NCI-H82 (cell line): ENCODE measurements at regions not wholly inside any gene's neighbourhood (a gene's known extent, or its start where the extent isn't known, plus 50 kb on each side); places are given as distances from the start of the nearest gene placed in this dataset.

Experiments used
- DNase-seq: peaks from one replicate; lab custom pipeline; 2025; lab: John Stamatoyannopoulos, UW

DNA sequence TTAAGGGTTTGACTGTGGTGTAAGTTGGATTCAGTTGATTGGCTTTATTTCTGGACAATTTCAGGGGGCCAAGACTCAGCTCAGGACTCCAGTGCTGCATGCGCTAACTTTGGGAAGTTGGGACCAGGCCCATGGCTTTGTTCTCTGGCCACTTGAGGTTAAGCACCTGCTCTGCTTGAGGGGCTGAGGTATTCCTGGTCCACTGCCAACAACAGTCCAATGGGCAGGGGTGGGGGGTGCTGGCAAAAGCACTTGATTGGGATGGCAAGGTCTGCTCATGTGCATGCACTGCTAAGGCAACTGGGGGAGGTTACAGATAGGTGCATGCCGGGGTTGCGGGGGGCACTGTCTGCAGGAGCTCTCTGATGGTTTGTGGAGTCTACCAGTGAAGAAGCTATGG lies 52.6 kb upstream of the ASB17 start:
- DNase-seq, result no peak

DNA sequence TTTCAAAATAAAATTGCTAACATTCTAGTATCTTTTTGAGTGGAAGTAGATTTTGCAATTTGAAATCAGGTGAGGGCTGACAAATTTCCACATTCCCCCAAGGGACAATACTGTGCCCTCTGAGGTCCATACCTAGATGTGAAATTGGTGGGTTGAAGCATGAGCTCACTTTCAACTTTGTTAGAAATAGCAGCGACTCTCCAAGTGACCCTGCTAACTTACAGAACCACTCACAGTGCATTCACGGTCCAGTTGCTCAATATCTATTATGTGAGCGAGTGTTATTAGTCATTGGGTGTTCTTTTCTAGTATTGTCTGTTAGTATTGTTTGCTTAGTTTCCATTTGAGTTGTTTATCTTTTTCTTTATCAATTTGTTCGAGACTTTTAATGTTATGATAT lies 53.6 kb upstream of the ASB17 start:
- DNase-seq, result no peak

DNA sequence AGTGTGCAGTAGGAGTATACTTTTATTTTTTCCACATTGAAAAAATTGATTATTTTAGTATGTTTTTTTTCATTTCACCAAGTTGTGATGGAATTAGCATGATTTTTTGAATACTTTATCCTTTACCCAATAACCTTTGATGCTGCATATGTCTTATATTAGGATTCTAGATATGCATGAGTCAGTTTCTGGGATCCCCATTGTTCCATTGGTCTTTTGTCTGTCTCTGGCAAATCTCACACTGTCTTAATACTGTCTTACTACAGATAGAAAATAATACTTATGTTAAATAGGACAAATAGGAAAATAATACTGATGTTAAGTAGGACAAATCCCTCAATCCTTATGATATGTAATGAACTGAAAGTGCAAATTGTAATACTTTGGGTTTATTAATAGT lies 54.3 kb upstream of the ASB17 start:
- no peak for DNase-seq

DNA sequence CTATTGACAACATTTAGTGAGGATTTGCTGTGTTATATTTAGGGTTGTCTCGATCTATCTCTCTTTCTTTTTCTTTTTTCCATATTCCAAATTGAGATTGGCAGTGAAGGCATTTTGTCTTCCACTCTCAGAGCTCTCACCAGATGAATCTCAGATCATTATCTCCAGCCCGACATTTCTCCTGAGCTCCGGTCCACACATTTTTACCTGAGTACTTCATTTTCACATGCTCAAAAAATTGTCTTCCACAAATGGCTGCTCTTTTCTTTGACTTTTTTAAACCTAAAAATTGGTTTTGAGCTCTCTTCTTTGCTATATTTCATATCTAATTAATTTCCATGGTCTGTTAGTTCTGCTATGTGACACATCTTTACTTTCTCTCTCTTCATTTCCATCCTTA lies 56.9 kb upstream of the ASB17 start:
- no peak for DNase-seq

DNA sequence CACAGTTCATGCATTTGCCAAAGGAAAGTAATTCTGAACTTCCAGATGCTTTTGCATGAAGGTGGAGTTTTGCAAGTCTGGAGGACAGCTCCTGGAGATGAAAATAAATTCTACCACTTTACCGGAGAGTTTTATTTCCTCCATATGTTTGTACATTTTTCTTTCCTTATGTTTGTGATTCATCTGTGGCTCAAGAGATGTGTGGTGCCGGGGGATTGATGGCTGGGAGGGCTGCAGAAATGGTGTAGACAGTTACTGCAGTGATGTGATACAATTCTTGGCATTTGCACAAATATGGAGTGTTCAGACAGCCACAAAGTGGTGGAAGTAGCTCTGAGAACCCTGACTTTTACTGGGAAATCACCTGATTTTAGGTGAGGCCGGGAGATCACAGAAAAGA lies 58.5 kb upstream of the ASB17 start:
- no peak for DNase-seq

DNA sequence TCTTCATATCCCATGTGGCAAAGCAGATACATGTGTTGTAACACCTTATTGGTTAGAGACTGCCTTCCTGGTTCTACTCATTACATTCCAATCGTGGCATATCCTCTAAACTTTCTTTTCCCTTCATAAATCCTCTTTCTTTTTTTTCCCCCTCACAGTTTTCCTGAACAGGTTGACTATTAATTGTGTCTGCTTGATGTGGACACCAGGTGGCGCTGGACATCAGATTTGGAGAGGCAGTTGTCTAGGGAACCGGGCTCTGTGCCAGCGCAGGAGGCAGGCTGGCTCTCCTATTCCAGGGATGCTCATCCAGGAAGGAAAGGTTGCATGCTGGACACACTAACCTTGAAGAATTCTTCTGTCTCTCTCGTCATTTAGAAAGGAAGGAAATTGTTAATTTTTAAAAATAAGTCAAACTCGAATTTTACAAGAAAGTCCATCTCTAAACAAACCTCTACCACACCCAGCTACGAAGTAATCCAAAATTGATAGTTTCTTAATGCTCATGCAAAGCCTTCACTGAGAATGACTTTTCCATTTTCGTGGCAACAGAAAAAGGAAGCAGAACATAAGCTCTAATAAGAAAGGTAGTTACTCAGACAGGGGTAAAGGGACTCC lies 59.4 kb upstream of the ASB17 start:
- DNase-seq, result peak; percentile 94

DNA sequence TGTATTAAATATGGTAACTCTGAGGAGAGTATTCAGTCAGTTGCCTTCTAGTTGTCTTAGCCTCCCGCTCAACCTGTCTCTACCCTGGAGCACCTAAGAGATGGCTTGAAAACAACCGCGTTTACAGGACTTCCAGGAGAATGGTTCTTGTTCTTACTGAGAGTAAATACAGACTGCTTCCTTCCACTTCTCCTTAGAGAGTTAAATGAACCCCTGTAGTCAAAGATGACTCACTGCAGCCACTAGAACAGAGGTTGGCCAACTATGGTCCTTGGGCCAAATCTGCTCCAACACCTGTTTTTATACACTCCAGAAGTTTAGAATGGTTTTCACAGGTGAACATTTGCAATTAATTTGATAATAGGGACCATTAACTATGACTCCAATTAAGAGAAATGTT lies 60.1 kb upstream of the ASB17 start:
- no peak for DNase-seq

DNA sequence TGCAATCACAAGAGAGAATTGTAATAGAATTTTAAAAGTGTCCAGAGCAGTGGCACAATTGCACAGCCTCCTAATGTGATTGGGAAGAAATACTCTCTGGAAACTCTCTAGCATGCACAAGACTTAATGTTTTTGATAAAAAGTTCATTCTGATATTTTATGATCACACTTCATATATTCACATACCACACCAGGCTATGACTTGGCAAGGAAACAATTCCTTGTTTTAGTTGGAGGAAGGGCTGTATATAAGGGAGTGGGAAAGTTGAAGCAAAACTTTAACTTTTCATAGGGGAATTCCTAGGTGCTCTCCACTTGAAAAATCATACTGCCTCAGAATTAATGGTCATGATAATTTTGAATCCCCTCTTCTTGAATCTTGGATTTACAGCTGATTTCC lies 61.5 kb upstream of the ASB17 start:
- no peak for DNase-seq

DNA sequence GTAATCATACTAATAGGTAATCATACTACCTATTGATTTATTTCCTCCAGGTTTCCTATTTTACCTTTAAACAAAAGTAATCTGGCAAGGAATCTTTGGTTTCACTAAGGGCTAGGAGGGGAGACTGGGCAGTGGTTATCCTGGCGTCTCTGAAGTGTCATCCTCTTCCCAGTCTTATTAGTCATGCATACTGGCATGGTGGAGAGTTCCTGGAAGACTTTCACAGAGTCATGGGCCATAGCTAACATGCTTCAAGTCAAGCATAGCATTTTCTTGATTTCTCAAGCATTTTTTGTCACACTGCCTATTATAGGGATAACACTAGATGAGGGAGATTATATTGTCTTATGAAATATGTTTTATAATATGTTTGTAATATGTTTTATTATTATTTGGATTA lies 64.0 kb upstream of the ASB17 start:
- DNase-seq, result no peak

DNA sequence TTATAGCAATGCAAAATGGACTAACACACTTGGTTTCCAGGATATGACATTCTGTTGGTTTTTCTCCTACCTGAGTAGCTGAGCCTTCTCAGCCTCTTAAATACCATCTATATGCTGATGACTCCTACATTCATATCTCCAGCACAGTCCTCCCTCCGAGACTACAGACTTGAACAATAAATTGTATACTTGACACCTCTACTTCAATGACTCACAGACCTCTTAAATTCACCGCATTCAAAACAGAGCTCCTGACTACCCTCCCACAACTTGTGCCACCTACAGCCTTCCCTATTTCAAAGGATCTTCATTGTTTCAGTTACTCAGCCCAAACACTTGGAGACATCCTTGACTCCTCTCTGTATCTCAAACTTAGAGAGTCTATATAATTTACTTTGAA lies 66.8 kb upstream of the ASB17 start:
- no peak for DNase-seq

DNA sequence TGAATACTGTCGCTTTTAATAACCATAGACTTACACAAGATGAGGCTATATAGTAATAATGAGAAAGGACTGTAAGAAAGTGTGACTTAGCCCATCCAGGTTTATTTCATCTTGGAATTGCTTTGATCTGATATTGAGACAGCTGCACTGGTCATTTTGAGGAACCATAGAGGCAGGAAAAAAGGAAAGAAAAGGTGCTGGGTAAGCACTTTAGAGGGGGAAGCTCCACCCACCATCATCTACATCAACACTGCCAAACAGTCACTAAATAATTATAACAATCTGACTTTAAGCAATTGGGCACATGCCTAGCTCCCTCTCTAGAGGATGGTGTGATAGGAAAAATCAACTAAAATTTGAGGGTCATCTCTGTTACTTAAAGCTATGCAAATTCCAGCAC lies 70.6 kb upstream of the ST6GALNAC3 start:
- no peak for DNase-seq

DNA sequence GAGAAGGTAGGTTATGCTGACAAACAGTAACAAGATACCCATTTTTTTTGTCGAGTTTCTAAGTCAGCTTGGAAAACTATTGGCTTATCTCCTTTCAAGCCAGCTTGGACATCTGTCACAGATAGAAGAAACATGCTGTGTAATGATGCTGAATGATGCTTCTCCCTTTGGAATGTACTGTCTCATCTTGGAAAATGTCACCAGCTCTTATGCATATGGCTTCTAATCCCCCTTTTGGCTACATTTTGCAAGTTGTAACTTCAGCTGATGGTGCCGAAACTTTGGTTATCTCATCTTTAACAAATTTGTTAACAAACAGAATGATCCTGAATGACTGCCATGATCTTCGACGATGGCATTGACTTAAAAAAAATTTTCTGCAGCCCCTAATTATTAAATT lies 68.8 kb upstream of the ST6GALNAC3 start:
- peak; percentile 74 for DNase-seq

DNA sequence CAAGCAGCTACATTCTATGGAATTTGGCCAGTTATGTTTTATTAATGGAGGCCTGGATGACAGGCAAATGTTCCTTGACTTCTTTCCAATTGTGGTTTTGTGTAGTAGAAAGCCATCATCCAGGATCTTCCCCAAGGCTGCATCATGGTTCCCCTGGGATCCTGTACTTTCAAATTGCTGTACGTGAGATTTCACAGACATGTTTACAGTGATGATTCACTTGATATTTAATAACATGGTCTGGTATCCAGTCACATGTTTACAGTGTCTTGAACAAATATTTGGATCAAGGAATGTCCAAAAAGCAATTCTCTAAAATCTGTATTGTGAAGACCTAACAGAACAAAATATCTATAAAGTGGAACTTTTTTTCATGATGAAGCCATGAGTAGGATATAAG lies 68.3 kb upstream of the ST6GALNAC3 start:
- DNase-seq, result no peak

DNA sequence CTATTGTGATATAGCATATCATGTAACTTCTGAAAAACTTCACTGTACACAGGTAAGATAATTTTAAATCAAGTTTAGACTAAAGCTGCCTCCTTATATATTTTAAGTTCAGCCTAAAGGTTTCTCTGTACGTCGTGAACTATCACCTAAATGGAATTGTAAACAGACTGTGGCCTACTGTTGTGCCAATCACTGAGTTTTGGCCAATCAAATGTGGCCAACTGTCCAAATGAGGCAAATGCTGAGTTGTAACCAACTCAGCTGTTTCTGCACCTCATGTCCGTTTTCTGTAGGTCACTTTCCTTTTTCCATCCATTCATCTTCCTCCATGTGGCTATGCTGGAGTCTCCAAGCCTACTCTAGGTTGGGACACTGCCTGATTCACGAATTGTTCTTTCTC lies 63.7 kb upstream of the ST6GALNAC3 start:
- no peak for DNase-seq

DNA sequence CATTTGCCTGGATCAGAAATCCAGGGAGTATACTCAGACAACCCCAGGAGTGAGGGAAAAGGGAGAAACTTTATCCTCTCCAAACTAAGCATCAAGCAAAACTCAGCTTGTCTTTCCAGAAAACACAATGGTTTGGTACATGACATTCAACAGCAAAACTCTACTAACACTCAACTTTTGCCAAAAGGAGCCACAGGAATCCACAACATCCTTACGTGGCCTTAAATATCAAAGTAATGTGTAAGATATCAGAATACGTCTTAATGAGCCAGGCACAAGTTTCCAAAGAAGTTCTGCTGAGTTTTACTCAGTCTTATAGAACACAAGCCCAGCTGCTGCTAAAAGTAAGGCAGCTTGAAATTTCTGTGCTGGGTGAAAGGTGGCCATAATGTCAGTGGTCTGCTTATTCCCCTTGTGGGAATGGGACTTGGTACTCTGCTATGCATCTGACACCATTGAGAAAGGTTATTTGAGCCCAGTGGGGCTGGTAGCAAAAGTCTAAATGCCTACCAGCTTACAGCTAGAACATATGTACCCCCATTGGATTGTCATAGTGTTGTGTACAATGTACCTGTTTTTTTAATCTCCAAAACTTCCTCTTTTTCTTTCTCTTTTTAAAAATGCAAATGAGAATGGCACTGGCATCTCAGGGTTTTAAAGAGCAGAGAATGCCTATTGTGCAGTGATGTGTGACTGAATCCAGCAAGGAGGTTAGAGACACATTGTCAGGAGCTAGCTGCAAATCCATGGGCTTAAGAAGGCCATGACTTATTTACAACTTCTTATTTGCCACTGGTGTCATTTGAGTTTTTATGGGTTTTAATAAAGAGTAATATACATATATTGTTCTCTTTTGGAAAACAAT lies 62.0 kb upstream of the ST6GALNAC3 start:
- peak; percentile 31 for DNase-seq

DNA sequence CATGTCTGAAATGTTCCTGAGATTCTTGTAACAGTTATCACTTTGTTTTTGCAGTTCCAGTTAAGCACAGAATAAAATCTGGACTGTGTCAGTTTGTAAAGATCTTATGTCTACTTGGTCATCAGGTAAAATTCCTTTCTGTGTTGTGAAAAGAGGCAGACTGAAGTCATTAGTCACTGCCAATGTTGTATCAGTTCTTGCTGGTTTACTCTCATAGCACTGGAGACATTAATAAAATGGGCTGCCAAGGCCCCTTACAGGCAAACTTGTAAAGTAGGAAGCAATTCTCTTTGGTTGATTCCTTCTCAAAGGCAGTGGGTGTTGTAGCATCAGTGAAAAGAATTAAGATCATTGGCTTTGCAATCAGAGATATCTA lies 61.4 kb upstream of the ST6GALNAC3 start:
- no peak for DNase-seq

DNA sequence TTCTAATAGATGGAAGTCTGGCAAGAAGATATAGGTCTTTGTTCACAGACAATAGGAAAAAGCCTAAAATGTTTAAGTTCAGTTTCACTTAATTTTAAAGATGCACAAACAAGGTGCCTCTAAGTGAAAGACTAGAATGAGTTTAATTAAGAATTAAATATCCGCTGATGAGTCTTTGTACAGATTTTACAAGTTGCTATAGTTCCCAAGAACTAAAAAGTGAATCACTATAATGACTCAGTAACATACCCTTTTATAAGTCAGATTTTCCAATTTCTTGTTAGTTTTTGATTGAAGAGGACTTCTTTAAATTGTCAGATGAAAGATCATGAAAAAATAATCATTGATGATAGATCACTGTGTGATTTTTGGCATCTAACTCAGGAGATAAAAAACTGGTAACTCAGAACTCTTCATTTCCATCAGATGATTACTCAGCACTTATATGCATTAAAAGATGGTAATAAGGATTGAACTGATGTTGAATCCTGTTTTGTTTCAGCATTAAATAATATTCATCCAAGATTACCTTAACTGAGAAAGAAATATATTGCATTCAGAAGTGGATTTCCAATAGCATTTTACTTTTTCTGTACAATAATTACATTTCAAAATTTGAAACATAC lies 59.0 kb upstream of the ST6GALNAC3 start:
- DNase-seq, result no peak

DNA sequence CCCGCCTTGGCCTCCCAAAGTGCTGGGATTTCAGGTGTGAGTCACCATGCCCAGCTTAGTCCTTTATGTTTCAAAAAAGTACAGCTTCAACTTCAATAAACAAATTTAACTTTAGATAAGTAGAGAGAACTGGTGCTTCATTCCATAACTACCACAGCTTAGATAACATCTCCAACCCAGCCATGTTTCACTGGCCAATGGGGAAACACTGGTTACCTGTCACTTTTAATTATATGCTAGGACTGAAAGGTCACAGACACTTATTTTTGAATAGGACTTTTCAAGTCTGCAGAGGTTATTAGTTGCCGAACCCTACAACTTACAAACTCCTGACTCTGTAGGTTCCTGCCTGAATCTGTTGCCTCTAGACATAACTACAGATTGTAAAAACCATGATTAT lies 56.5 kb upstream of the ST6GALNAC3 start:
- DNase-seq, result no peak

DNA sequence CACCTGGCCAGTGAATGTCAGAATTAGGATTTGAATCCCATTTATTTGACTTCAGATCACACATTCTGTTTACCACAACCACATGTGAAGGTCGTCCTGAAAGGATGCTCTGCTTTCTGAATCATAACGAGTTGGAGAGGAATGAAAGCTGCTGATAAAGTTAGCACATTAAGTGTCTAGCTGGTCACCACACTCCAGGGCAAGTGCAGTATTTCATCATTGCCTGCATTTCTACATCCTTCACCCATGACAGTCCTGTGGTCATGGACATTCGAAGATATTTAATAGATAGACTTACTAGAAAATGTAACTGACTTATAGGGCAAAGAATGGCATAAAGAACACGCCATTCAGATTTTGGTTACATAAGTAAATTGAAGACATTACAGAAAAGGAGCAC lies 52.7 kb upstream of the ST6GALNAC3 start:
- DNase-seq, result no peak

DNA sequence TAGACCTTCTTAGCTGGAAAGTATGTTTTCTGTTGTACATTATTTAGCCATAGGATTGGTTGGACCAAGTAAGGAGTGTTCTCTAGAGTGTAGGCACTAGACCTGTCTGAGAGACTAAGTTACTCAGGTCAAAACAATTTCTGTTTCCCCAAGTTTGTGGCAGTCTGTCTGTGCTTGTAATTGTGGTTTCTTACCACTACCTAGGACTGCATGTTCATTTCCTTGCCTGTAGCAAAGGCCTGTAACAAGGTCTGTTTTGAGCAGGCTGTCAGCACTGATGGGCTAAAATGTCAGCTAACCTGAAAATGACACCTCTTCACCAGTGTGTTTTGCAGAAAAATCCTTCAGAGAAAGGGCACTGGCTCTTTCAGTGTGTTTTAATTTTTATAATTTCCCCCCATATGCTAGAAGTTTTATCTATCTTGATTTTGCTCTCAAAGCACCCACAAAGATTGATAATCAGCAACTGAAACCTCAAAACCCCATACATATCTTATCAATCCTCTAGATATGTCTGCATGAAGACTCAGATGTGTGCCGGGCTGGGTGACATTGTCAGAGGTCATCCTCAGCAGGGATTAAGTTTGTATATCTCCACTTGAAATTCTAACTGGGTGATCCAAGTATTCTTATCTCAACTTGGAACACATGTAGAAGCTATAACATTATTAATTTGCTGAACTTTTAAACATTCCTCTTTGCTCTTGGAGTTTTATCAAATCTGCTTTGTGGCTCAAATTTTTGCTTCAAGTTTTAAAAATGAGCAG lies 50.7 kb upstream of the ST6GALNAC3 start:
- no peak for DNase-seq
